Body of pancreas (tissue), 4 donors: ENCODE measurements at regions not wholly inside any gene's neighbourhood (a gene's known extent, or its start where the extent isn't known, plus 50 kb on each side); places are given as distances from the start of the nearest gene placed in this dataset.

ENCODE experiments used
- CTCF ChIP-seq, 7 experiments: fragments of 450-650 bp in 4 of 7; fragments of 200-600 bp in 3 of 7; sonication (generic) in 3 of 7; IDR thresholded peaks; one replicate each; pipeline ENCODE4 v1.5.1; 2016 to 2019; ENCODE audit warnings: antibody characterized with exemption in 7 of 7
- POLR2A ChIP-seq, 3 donors: fragments of 450-650 bp; IDR thresholded peaks; one replicate each; pipeline ENCODE4 v1.6.1; 2016; ENCODE audit warnings: antibody characterized with exemption in 3 of 3, mild to moderate bottlenecking in 2 of 3

- TF ChIP-seq CTCF (IDR thresholded peaks at IDR 0.05): no peak
- TF ChIP-seq POLR2A (IDR thresholded peaks at IDR 0.05): no peak
Observed at GRCh38 chr15:36468746-36469145, 110.7 kb upstream of the CDIN1 start.
